ENCODE measurements at regions not wholly inside any gene's neighbourhood (a gene's known extent, or its start where the extent isn't known, plus 50 kb on each side); places are given as distances from the start of the nearest gene placed in this dataset.

DNA sequence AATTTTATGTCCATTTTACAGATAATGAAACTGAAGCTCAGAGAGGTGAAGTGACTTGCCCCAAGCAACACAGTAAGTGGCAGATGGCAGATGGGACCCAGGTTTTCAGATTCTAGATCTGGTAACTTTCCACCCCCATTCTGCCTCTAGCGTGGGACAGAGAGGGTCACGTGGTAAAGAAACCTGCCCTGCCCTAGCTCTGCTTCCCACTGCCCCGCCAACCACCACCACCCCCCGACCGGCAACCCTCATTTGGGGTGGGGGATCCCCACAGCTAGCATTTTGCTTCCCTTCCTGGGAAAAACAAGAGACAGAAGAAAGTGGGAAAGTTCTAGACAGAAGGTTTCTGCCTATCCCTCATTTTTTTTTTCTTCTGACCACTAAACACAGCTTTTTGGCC lies 172.5 kb downstream of the ACTL7B start:
- CTCF ChIA-PET = no interaction called here

DNA sequence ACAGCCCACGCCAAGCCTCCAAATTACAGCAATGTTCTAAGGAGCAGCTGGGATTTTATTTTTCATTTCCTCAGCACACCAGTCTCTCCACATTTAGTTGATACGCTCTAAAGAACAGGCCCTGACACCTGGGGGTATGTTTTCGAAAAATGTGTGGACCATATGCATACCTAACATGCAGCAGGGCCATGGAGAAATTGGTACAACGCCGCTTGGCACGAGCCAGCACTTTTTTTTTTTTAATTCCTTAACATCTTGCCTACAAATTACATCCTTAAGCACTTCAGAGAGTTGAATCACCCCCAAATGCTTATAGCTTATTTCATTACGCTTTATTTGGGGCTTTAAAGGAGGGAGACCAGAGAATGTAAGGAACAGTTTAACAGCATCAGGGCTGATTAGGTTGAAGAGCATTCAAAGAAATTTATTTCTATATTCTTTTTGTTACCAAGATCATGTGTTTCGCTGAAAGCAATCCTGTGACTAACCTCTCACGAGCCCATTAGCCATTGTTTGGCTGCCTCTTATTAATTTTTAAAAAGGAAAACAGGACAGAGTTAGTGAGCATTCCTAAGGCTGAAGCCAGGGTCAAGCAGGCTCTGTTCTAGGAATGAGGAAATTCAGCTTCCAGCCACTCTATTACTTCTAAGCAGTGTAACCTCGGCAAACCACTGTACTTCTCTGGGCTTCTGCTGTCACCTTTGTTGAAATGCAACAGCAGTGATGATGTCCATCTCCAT lies 173.8 kb downstream of the ACTL7B start:
- POLR2A ChIA-PET = no interaction called here
- CTCF ChIA-PET = interaction anchor here (1.1 to 1.5 kb wide), 2 partner anchors 17 to 38 kb away, joined by 3 read pairs; no protein-coding TSS in a partner anchor
- 98% methylated on average over 9 of the region's 10 CpGs for WGBS (ENCODE audit: insufficient coverage)

More for the DNA sequence above, 172.5 kb downstream of the ACTL7B start:
- POLR2A ChIA-PET = no interaction called here
- DNase-seq = no peak
- no peak overlapping the region for H3K4me3 ChIP-seq (ENCODE audit: control insufficient read depth in 1 of 7, extremely low read depth in 1 of 7, insufficient read depth in 4 of 7, low read depth in 2 of 7, low read length in 6 of 7)
- H3K4me1 ChIP-seq (ENCODE audit: control extremely low read depth in 1 of 4, control insufficient read depth in 4 of 4, insufficient read depth in 4 of 4, low read length in 3 of 4) = no peaks in the 10 kb centered on the region
- H3K27ac ChIP-seq (ENCODE audit: insufficient read depth in 1 of 2, low read depth in 1 of 2, low read length in 2 of 2, poor library complexity in 1 of 2, severe bottlenecking in 2 of 2) = no peak overlapping the region
- no peaks in the 10 kb centered on the region for H3K36me3 ChIP-seq (ENCODE audit: control insufficient read depth in 4 of 4, insufficient read depth in 4 of 4, low read length in 3 of 4)
- WGBS (ENCODE audit: insufficient coverage) = no CpG with 5 or more reads among the region's 5 CpGs
- H3K9me3 ChIP-seq (ENCODE audit: control extremely low read depth in 1 of 5, control insufficient read depth in 4 of 5, insufficient read depth in 2 of 5, low read depth in 1 of 5, low read length in 4 of 5) = peaks cover 0 to 15% (median 4%) of the 10 kb centered on the region in 5 experiments
- H3K27me3 ChIP-seq (replicated peaks in 2 of 5; ENCODE audit: control insufficient read depth in 4 of 5, insufficient read depth in 5 of 5, low read length in 4 of 5) = no peaks in the 10 kb centered on the region

DNA sequence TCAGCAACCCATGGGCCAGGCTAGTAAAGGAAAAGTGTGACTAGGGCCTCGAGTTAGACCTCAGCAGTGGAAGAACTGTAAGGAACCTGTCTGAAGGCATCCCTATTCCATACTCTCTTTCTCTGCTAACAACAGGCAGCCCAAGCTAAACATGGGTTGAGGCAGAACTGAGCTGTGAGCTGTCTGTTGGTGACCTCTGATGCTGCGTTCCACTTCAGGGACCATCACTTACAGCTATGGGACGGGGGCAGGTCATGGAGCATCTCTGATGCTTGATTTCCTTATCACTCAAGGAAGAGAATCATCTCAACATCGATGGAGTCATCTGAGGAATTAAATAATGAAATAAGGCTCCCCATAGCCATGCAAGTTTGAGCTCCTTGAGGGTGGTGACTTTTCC lies 174.8 kb downstream of the ACTL7B start:
- Histone ChIP-seq H3K4me1 (ENCODE audit: control extremely low read depth in 1 of 4, control insufficient read depth in 4 of 4, insufficient read depth in 4 of 4, low read length in 3 of 4) (no peaks in the 10 kb centered on the region), H3K27me3 (replicated peaks in 2 of 5; ENCODE audit: control insufficient read depth in 4 of 5, insufficient read depth in 5 of 5, low read length in 4 of 5) (no peaks in the 10 kb centered on the region), H3K27ac (ENCODE audit: insufficient read depth in 1 of 2, low read depth in 1 of 2, low read length in 2 of 2, poor library complexity in 1 of 2, severe bottlenecking in 2 of 2) (no peak overlapping the region), H3K9me3 (ENCODE audit: control extremely low read depth in 1 of 5, control insufficient read depth in 4 of 5, insufficient read depth in 2 of 5, low read depth in 1 of 5, low read length in 4 of 5) (no peaks in the 10 kb centered on the region), H3K36me3 (ENCODE audit: control insufficient read depth in 4 of 4, insufficient read depth in 4 of 4, low read length in 3 of 4) (no peaks in the 10 kb centered on the region), H3K4me3 (ENCODE audit: control insufficient read depth in 1 of 7, extremely low read depth in 1 of 7, insufficient read depth in 4 of 7, low read depth in 2 of 7, low read length in 6 of 7) (no peak overlapping the region)
- DNase-seq = no peak
- ChIA-PET POLR2A (interaction anchor here (0.6 kb wide), 1 partner anchor 102 kb away, joined by 3 read pairs; no protein-coding TSS in a partner anchor), CTCF (interaction anchor here (1.5 kb wide), 1 partner anchor 37 kb away, joined by 3 read pairs; no protein-coding TSS in a partner anchor)
- WGBS (ENCODE audit: insufficient coverage) = 100% methylated on average over 2 of the region's 4 CpGs

More for the DNA sequence above, 173.8 kb downstream of the ACTL7B start:
- no peaks in the 10 kb centered on the region for H3K4me1 ChIP-seq (ENCODE audit: control extremely low read depth in 1 of 4, control insufficient read depth in 4 of 4, insufficient read depth in 4 of 4, low read length in 3 of 4)
- H3K27ac ChIP-seq (ENCODE audit: insufficient read depth in 1 of 2, low read depth in 1 of 2, low read length in 2 of 2, poor library complexity in 1 of 2, severe bottlenecking in 2 of 2) = no peak overlapping the region
- peaks cover 0 to 7% (median 4%) of the 10 kb centered on the region in 5 experiments for H3K9me3 ChIP-seq (ENCODE audit: control extremely low read depth in 1 of 5, control insufficient read depth in 4 of 5, insufficient read depth in 2 of 5, low read depth in 1 of 5, low read length in 4 of 5)
- DNase-seq = no peak
- H3K27me3 ChIP-seq (replicated peaks in 2 of 5; ENCODE audit: control insufficient read depth in 4 of 5, insufficient read depth in 5 of 5, low read length in 4 of 5) = no peaks in the 10 kb centered on the region
- no peaks in the 10 kb centered on the region for H3K36me3 ChIP-seq (ENCODE audit: control insufficient read depth in 4 of 4, insufficient read depth in 4 of 4, low read length in 3 of 4)
- H3K4me3 ChIP-seq (ENCODE audit: control insufficient read depth in 1 of 7, extremely low read depth in 1 of 7, insufficient read depth in 4 of 7, low read depth in 2 of 7, low read length in 6 of 7) = no peak overlapping the region

DNA sequence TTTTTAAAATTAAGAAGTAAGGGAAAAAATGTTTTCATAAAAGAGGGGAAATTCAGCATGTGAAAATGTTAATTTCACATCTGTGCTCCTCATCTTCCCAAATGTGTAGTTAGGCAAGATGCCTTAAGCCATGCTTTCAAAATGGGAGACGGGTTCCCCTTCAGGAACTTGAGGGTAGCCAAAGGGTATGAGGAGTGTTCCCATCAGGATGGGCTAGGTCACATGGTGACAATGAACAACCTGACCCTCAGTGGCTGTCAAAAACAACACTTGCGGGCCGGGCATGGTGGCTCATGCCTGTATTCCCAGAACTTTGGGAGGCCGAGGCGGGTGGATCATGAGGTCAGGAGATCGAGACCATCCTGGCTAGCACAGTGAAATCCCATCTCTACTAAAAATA lies 178.0 kb downstream of the ACTL7B start:
- DNase-seq = no peak
- ChIA-PET CTCF (no interaction called here), POLR2A (no interaction called here)
- Histone ChIP-seq H3K27ac (ENCODE audit: insufficient read depth in 1 of 2, low read depth in 1 of 2, low read length in 2 of 2, poor library complexity in 1 of 2, severe bottlenecking in 2 of 2) (no peak overlapping the region), H3K27me3 (replicated peaks in 2 of 5; ENCODE audit: control insufficient read depth in 4 of 5, insufficient read depth in 5 of 5, low read length in 4 of 5) (no peaks in the 10 kb centered on the region), H3K4me1 (ENCODE audit: control extremely low read depth in 1 of 4, control insufficient read depth in 4 of 4, insufficient read depth in 4 of 4, low read length in 3 of 4) (no peaks in the 10 kb centered on the region), H3K9me3 (ENCODE audit: control extremely low read depth in 1 of 5, control insufficient read depth in 4 of 5, insufficient read depth in 2 of 5, low read depth in 1 of 5, low read length in 4 of 5) (no peaks in the 10 kb centered on the region), H3K4me3 (ENCODE audit: control insufficient read depth in 1 of 7, extremely low read depth in 1 of 7, insufficient read depth in 4 of 7, low read depth in 2 of 7, low read length in 6 of 7) (no peak overlapping the region), H3K36me3 (ENCODE audit: control insufficient read depth in 4 of 4, insufficient read depth in 4 of 4, low read length in 3 of 4) (no peaks in the 10 kb centered on the region)
- 100% methylated on average over 3 of the region's 6 CpGs for WGBS (ENCODE audit: insufficient coverage)

DNA sequence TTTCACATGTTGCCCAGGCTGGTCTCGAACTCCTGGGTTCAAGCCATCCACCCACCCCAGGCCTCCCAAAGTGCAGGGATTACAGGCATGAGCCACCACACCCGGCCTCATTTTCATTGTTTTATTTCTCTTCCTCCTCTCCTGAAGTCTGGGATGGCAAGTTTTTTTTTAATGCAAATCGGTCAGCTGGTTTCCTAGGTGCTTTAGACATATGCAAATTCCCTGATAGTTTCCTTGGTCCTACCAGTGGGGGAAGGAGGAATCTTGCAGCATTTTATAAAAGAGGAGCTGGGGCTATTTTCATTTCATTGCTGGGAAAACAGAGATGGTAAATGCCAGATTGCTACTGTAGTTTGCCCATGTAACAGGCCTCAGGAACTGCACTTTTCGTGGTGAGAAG lies 179.4 kb downstream of the ACTL7B start:
- Histone ChIP-seq H3K27me3 (replicated peaks in 2 of 5; ENCODE audit: control insufficient read depth in 4 of 5, insufficient read depth in 5 of 5, low read length in 4 of 5) (no peaks in the 10 kb centered on the region), H3K36me3 (ENCODE audit: control insufficient read depth in 4 of 4, insufficient read depth in 4 of 4, low read length in 3 of 4) (no peaks in the 10 kb centered on the region), H3K27ac (ENCODE audit: insufficient read depth in 1 of 2, low read depth in 1 of 2, low read length in 2 of 2, poor library complexity in 1 of 2, severe bottlenecking in 2 of 2) (no peak overlapping the region), H3K4me3 (ENCODE audit: control insufficient read depth in 1 of 7, extremely low read depth in 1 of 7, insufficient read depth in 4 of 7, low read depth in 2 of 7, low read length in 6 of 7) (no peak overlapping the region), H3K9me3 (ENCODE audit: control extremely low read depth in 1 of 5, control insufficient read depth in 4 of 5, insufficient read depth in 2 of 5, low read depth in 1 of 5, low read length in 4 of 5) (no peaks in the 10 kb centered on the region), H3K4me1 (ENCODE audit: control extremely low read depth in 1 of 4, control insufficient read depth in 4 of 4, insufficient read depth in 4 of 4, low read length in 3 of 4) (no peaks in the 10 kb centered on the region)
- POLR2A ChIA-PET = no interaction called here
- CTCF ChIA-PET = no interaction called here
- DNase-seq = no peak
- WGBS (ENCODE audit: insufficient coverage) = 95% methylated on average over 4 of the region's 4 CpGs

DNA sequence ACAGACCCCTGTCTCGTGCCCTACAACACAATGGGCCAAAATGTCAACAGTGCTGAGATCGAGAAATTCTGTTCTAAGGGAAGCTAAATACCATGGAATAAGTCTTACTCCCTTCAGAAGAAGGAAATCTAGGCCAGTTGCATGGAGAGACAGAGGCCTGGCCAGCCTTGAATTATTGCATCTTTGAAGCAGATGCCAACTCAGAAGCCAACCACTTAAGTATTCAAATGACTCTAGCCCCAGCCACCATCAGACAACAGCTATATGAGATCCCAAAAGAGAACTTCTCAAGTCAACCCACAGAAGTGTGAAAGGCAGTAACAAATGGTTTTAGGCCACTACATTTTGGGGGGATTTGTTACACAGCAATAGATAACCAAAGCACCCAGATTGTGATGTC lies 180.1 kb downstream of the ACTL7B start:
- DNase-seq = no peak
- CTCF ChIA-PET = no interaction called here
- 100% methylated on average over 2 of the region's 2 CpGs for WGBS (ENCODE audit: insufficient coverage)
- Histone ChIP-seq H3K4me3 (ENCODE audit: control insufficient read depth in 1 of 7, extremely low read depth in 1 of 7, insufficient read depth in 4 of 7, low read depth in 2 of 7, low read length in 6 of 7) (no peak overlapping the region), H3K36me3 (ENCODE audit: control insufficient read depth in 4 of 4, insufficient read depth in 4 of 4, low read length in 3 of 4) (no peaks in the 10 kb centered on the region), H3K4me1 (ENCODE audit: control extremely low read depth in 1 of 4, control insufficient read depth in 4 of 4, insufficient read depth in 4 of 4, low read length in 3 of 4) (no peaks in the 10 kb centered on the region), H3K27me3 (replicated peaks in 2 of 5; ENCODE audit: control insufficient read depth in 4 of 5, insufficient read depth in 5 of 5, low read length in 4 of 5) (no peaks in the 10 kb centered on the region), H3K9me3 (ENCODE audit: control extremely low read depth in 1 of 5, control insufficient read depth in 4 of 5, insufficient read depth in 2 of 5, low read depth in 1 of 5, low read length in 4 of 5) (no peaks in the 10 kb centered on the region), H3K27ac (ENCODE audit: insufficient read depth in 1 of 2, low read depth in 1 of 2, low read length in 2 of 2, poor library complexity in 1 of 2, severe bottlenecking in 2 of 2) (no peak overlapping the region)
- POLR2A ChIA-PET = no interaction called here

DNA sequence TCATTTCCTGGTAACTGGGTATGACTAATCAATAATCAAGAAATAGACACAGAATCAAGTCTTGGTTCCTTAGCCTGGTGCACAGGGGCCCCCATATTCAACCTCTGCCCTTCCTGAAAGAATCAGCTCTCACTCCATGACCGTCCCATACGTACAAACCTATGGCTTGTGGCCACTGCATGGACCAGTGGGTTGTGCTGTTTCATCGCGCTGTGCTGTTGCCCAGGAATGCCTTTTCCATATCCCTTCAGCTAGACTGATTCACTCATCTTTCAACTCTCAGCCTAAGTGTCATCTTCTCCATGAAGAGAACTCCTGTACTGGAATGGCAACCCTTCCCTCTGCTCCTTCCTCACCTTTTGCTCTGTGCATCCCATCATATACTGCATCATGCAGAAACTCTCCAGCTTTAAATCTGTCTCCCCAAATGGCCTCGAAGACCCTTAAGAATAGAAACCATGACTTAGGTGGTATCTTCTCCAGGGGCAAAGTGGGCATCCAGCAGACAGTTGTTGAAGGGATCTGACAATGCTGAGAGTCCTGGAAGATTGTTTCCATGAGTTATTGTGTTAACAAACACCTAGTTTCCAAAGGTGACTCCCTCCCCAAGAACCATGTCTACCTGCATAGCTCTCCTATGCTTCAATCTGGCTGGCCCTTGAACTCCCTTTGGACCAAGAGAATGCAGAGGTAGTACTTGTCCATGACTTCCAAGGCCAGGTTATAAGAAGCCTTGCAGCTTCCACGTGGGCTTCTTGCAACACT lies 180.8 kb downstream of the ACTL7B start:
- DNase-seq = no peak
- ChIA-PET CTCF (no interaction called here), POLR2A (no interaction called here)
- Histone ChIP-seq H3K4me1 (ENCODE audit: control extremely low read depth in 1 of 4, control insufficient read depth in 4 of 4, insufficient read depth in 4 of 4, low read length in 3 of 4) (no peaks in the 10 kb centered on the region), H3K9me3 (ENCODE audit: control extremely low read depth in 1 of 5, control insufficient read depth in 4 of 5, insufficient read depth in 2 of 5, low read depth in 1 of 5, low read length in 4 of 5) (no peaks in the 10 kb centered on the region), H3K27me3 (replicated peaks in 2 of 5; ENCODE audit: control insufficient read depth in 4 of 5, insufficient read depth in 5 of 5, low read length in 4 of 5) (no peaks in the 10 kb centered on the region), H3K27ac (ENCODE audit: insufficient read depth in 1 of 2, low read depth in 1 of 2, low read length in 2 of 2, poor library complexity in 1 of 2, severe bottlenecking in 2 of 2) (no peak overlapping the region), H3K4me3 (ENCODE audit: control insufficient read depth in 1 of 7, extremely low read depth in 1 of 7, insufficient read depth in 4 of 7, low read depth in 2 of 7, low read length in 6 of 7) (no peak overlapping the region), H3K36me3 (ENCODE audit: control insufficient read depth in 4 of 4, insufficient read depth in 4 of 4, low read length in 3 of 4) (no peaks in the 10 kb centered on the region)
- WGBS (ENCODE audit: insufficient coverage) = 100% methylated on average over 5 of the region's 6 CpGs

All from common myeloid progenitor, CD34-positive (primary cell).